Esophagus squamous epithelium (tissue), 5 donors: ENCODE measurements at regions not wholly inside any gene's neighbourhood (a gene's known extent, or its start where the extent isn't known, plus 50 kb on each side); places are given as distances from the start of the nearest gene placed in this dataset.

ENCODE experiments used
- DNase-seq: peaks from one replicate; lab custom pipeline; 2025; lab: John Stamatoyannopoulos, UW
- H3K27ac ChIP-seq, 4 donors: fragments of 200-600 bp; sonication (generic); one replicate each; pipeline ENCODE4 v1.5.1; 2016 to 2019; ENCODE audit warnings: mild to moderate bottlenecking in 1 of 4
- H3K27me3 ChIP-seq, 4 donors: fragments of 200-600 bp; sonication (generic); 1 replicate in 3 of 4; 2 replicates in 1 of 4; pipeline versions ENCODE4 v1.5.1 to v1.6.0; 2017 to 2021; ENCODE audit warnings: antibody characterized with exemption in 1 of 4
- H3K36me3 ChIP-seq, 3 donors: fragments of 200-600 bp; sonication (generic); one replicate each; pipeline ENCODE4 v1.5.1; 2016 to 2019
- H3K4me1 ChIP-seq, 3 donors: fragments of 200-600 bp; sonication (generic); one replicate each; pipeline ENCODE4 v1.5.1; 2017 to 2019
- H3K4me3 ChIP-seq, 4 donors: fragments of 200-600 bp; sonication (generic); 1 replicate in 3 of 4; 2 replicates in 1 of 4; pipeline ENCODE4 v1.5.1; 2016 to 2019; ENCODE audit warnings: mild to moderate bottlenecking in 2 of 4, moderate library complexity in 1 of 4
- H3K9me3 ChIP-seq, 3 donors: fragments of 200-600 bp; sonication (generic); one replicate each; pipeline ENCODE4 v1.5.1; 2016 to 2019
- CTCF ChIP-seq, 6 experiments: fragments of 450-650 bp in 4 of 6; fragments of 200-600 bp in 2 of 6; sonication (generic) in 2 of 6; IDR thresholded peaks; one replicate each; pipeline ENCODE4 v1.5.1; 2016 to 2019; ENCODE audit warnings: antibody characterized with exemption in 6 of 6, mild to moderate bottlenecking in 4 of 6, moderate library complexity in 4 of 6
- POLR2A ChIP-seq, 4 donors: fragments of 450-650 bp; IDR thresholded peaks; one replicate each; pipeline ENCODE4 v1.6.1; 2017; ENCODE audit warnings: antibody characterized with exemption in 4 of 4, mild to moderate bottlenecking in 4 of 4, moderate library complexity in 3 of 4
- WGBS, 2 donors: methylation state at CpG; one replicate each; pipeline ENCODE4 v1.1.5; 2018; 5-methylcytosine and 5-hydroxymethylcytosine counted together
- intact Hi-C: fragments of 100-400 bp; cut with DNase I; formaldehyde crosslinking; loops from one replicate; pipeline ENCODE4 v1.15.0; 2022
- donor health status: DM: yes; HTN: yes; CAD: no.

DNA sequence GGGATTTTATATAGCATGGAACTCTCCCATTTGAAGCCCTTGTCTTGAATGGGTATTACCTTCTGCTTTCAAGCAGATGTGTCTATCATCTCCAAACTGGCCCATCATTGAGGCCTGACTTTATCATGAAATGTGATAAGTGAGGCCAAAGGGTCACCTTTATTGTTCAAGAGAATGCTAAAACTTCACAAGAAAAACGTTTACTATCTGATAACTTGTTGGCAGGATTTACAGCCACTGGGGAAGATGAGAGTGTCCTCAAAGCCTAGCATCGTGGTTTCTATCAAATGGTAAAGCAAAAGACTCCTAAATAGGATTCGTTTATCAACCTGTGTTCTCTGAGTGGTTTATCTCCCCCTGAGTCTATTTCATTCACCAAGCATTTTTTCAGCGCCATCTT, 62.0 kb upstream of the CLMN start:
- Histone ChIP-seq H3K9me3 (peaks cover 0 to 22% (median 20%) of the 10 kb centered on the region in 3 donors), H3K4me3 (no peak overlapping the region), H3K36me3 (no peaks in the 10 kb centered on the region), H3K27me3 (peaks cover 0 to 6% (median 0%) of the 10 kb centered on the region in 4 donors), H3K4me1 (no peaks in the 10 kb centered on the region), H3K27ac (no peak overlapping the region)
- WGBS, 2 donors: 27 to 49% methylated on average over 4 of the region's 4 CpGs
- intact Hi-C loops: no loop called here
- no peak for DNase-seq
- no peak for TF ChIP-seq CTCF (IDR thresholded peaks at IDR 0.05)
- no peak for TF ChIP-seq POLR2A (IDR thresholded peaks at IDR 0.05)

- intact Hi-C loops: no loop called here
- Histone ChIP-seq H3K4me3 (no peak overlapping the region), H3K27me3 (peaks cover 0 to 7% (median 0%) of the 10 kb centered on the region in 4 donors), H3K9me3 (peaks cover 0 to 22% (median 20%) of the 10 kb centered on the region in 3 donors), H3K4me1 (no peaks in the 10 kb centered on the region), H3K27ac (no peak overlapping the region), H3K36me3 (no peaks in the 10 kb centered on the region)
- no peak for DNase-seq
- TF ChIP-seq POLR2A (IDR thresholded peaks at IDR 0.05) (no peak), CTCF (IDR thresholded peaks at IDR 0.05) (no peak)
- 66 to 82% methylated on average over 5 of the region's 5 CpGs for WGBS, 2 donors
These were observed 60.8 kb upstream of the CLMN start for GRCh38 chr14:95380350-95381042.

GRCh38 chr14:95379634-95380033, 59.9 kb upstream of the CLMN start:
- TF ChIP-seq POLR2A (IDR thresholded peaks at IDR 0.05): no peak
- no peak for TF ChIP-seq CTCF (IDR thresholded peaks at IDR 0.05)

DNA sequence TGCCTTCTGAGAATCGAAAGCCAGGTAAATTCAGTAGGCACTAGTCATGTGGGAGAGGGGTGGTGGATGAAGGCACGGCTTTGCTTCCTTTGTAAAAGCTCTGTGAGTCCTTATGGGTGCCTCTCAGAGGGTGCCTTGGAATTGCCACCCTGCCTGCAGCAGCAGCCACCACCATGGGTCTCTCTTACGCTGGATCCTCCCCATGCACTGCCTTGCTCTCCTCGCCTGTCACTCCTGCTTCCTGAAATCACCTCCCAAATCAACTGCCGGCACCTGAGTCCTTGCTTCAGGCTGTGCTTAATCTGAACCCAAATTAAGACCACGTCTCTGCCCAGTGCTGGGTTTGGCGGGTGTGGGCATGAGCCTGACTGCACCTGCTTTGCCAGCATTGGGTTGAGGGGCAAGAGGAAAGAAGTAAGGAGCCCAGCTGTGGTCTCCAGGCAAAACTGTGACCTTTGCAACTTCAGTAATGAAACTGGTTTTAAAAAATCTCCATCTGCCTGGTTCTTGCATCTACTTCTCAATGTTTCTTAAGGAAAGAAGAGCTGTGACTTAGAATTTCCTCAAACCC, 55.9 kb upstream of the CLMN start:
- intact Hi-C loops: no loop called here
- peaks cover 0 to 22% (median 15%) of the 10 kb centered on the region in 3 donors for H3K9me3 ChIP-seq
- TF ChIP-seq CTCF (IDR thresholded peaks at IDR 0.05) (no peak), POLR2A (IDR thresholded peaks at IDR 0.05) (no peak)
- no peaks in the 10 kb centered on the region for H3K36me3 ChIP-seq
- no peak overlapping the region for H3K27ac ChIP-seq
- no peaks in the 10 kb centered on the region for H3K4me1 ChIP-seq
- DNase-seq: no peak
- no peak overlapping the region for H3K4me3 ChIP-seq
- peaks cover 0 to 22% (median 0%) of the 10 kb centered on the region in 4 donors for H3K27me3 ChIP-seq
- 42 to 46% methylated on average over 5 to 7 of the region's 7 CpGs for WGBS, 2 donors

More at GRCh38 chr14:95379634-95380033, 59.9 kb upstream of the CLMN start:
- Histone ChIP-seq H3K4me1 (no peaks in the 10 kb centered on the region), H3K9me3 (peaks cover 0 to 22% (median 20%) of the 10 kb centered on the region in 3 donors), H3K4me3 (no peak overlapping the region), H3K27ac (no peak overlapping the region), H3K36me3 (no peaks in the 10 kb centered on the region), H3K27me3 (peaks cover 0 to 14% (median 0%) of the 10 kb centered on the region in 4 donors)
- intact Hi-C loops: no loop called here
- DNase-seq: no peak

DNA sequence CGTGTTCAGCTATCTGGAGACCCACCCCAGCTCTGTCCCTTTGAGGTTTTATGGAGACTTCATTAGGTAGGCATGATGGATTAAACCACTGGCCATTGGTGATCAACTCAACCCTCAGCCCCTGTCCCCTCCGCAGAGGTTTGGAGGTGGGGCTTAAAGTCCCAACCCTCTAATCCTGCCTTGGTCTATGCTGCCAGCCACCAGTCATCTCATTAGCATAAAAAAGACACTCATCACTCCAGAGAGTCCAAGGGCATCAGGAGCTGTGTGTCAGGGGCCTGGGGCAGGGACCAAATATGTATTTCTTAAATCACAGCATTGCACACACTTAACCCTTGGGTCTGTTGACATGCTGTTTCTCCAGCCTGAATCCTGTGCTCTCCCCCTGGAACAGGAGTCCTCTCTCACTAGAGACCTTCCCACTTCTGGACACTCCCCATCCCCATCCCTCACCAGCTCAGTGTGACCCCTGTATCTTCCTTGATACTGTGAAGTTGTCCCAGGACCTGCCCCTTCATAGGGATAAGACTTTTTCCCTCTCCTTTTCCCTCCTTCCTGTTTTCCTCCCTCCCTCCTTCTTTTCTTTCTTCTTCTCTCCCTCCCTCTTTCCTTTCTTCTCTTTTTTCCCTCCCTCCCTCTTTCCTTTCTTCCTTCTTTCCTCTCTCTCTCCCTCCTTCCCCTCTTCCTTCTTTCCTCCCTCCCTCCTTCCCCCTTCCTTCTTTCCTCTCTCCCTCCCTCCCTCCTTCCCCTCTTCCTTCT, 54.7 kb upstream of the CLMN start:
- H3K27ac ChIP-seq: no peak overlapping the region
- no peaks in the 10 kb centered on the region for H3K36me3 ChIP-seq
- H3K27me3 ChIP-seq: peaks cover 0 to 26% (median 0%) of the 10 kb centered on the region in 4 donors
- no peaks in the 10 kb centered on the region for H3K4me1 ChIP-seq
- TF ChIP-seq CTCF (IDR thresholded peaks at IDR 0.05) (no peak), POLR2A (IDR thresholded peaks at IDR 0.05) (no peak)
- WGBS, 2 donors: 14 to 57% methylated on average over 1 to 2 of the region's 2 CpGs
- no peak for DNase-seq
- H3K4me3 ChIP-seq: no peak overlapping the region
- intact Hi-C loops: no loop called here
- H3K9me3 ChIP-seq: peaks cover 0 to 10% (median 3%) of the 10 kb centered on the region in 3 donors
